Parathyroid adenoma (tissue), 2 donors: ENCODE measurements at regions not wholly inside any gene's neighbourhood (a gene's known extent, or its start where the extent isn't known, plus 50 kb on each side); places are given as distances from the start of the nearest gene placed in this dataset.

ENCODE experiments used
- H2AFZ ChIP-seq: fragments of 300-600 bp; sonication (generic); one replicate; pipeline ENCODE4 v1.7.0; 2017; ENCODE audit warnings: antibody characterized with exemption, mild to moderate bottlenecking
- H3K27ac ChIP-seq: fragments of 300-600 bp; sonication (generic); one replicate; pipeline ENCODE4 v1.7.0; 2017
- H3K27me3 ChIP-seq: fragments of 300-600 bp; sonication (generic); one replicate; pipeline ENCODE4 v1.7.0; 2017; ENCODE audit warnings: low read length; ENCODE audit not compliant: control insufficient read depth, insufficient read depth
- H3K36me3 ChIP-seq: fragments of 300-600 bp; sonication (generic); one replicate; pipeline ENCODE4 v1.7.0; 2017; ENCODE audit warnings: low read length; ENCODE audit not compliant: control insufficient read depth, insufficient read depth
- H3K4me1 ChIP-seq: fragments of 300-600 bp; sonication (generic); one replicate; pipeline ENCODE4 v1.7.0; 2017; ENCODE audit warnings: control low read depth
- H3K4me2 ChIP-seq: fragments of 300-600 bp; sonication (generic); one replicate; pipeline ENCODE4 v1.7.0; 2017; ENCODE audit warnings: low read length
- H3K4me3 ChIP-seq: fragments of 300-600 bp; sonication (generic); one replicate; pipeline ENCODE4 v1.7.0; 2017; ENCODE audit warnings: low read depth, low read length
- H3K79me2 ChIP-seq: fragments of 300-600 bp; sonication (generic); one replicate; pipeline ENCODE4 v1.7.0; 2017; ENCODE audit warnings: control low read depth
- H3K9ac ChIP-seq: fragments of 300-600 bp; sonication (generic); one replicate; pipeline ENCODE4 v1.7.0; 2017; ENCODE audit warnings: mild to moderate bottlenecking
- H3K9me3 ChIP-seq: fragments of 300-600 bp; sonication (generic); one replicate; pipeline ENCODE4 v1.7.0; 2017; ENCODE audit warnings: low read length; ENCODE audit not compliant: control insufficient read depth
- CTCF ChIP-seq: fragments of 300-600 bp; sonication (generic); IDR thresholded peaks from one replicate; pipeline ENCODE4 v1.7.0; 2017; ENCODE audit warnings: antibody characterized with exemption, mild to moderate bottlenecking
- donor health status: primary hyperparathyroidism.

GRCh38 chr9:82590845-82591244, 472.1 kb downstream of the RASEF start:
- H3K27me3 ChIP-seq, result no peaks in the 10 kb centered on the region
- no peak overlapping the region for H3K27ac ChIP-seq
- H3K4me3 ChIP-seq, result no peak overlapping the region
- no peak overlapping the region for H2AFZ ChIP-seq
- H3K9ac ChIP-seq, result no peak overlapping the region
- no peak overlapping the region for H3K4me2 ChIP-seq
- TF ChIP-seq CTCF, result no peak
- H3K36me3 ChIP-seq, result no peaks in the 10 kb centered on the region
- no peaks in the 10 kb centered on the region for H3K79me2 ChIP-seq
- no peaks in the 10 kb centered on the region for H3K9me3 ChIP-seq
- H3K4me1 ChIP-seq, result no peaks in the 10 kb centered on the region

DNA sequence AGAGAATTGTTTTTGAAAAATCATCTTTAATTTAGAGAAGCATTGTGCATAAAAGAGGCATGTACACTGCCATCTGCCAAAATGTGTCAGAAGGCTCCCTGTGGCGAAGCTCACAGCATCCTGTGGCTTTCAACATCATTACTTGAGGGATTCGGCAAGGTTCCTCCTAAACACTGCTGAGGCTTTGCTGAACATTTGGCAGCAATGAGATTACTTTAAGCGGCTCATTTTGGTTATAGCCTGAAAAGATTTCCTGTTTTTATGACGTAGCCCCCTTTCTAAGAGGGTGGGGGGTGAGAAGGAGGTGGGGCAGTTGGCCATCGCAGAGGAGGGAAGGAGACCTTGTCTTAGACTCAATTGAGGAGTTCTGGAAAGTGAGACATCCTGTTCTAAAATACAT, 469.4 kb downstream of the RASEF start:
- TF ChIP-seq CTCF, result no peak
- no peaks in the 10 kb centered on the region for H3K9me3 ChIP-seq
- H3K27me3 ChIP-seq, result no peaks in the 10 kb centered on the region
- no peak overlapping the region for H3K27ac ChIP-seq
- H3K4me1 ChIP-seq, result no peaks in the 10 kb centered on the region
- H3K4me3 ChIP-seq, result no peak overlapping the region
- H3K4me2 ChIP-seq, result no peak overlapping the region
- H3K79me2 ChIP-seq, result no peaks in the 10 kb centered on the region
- no peak overlapping the region for H2AFZ ChIP-seq
- no peak overlapping the region for H3K9ac ChIP-seq
- H3K36me3 ChIP-seq, result no peaks in the 10 kb centered on the region

DNA sequence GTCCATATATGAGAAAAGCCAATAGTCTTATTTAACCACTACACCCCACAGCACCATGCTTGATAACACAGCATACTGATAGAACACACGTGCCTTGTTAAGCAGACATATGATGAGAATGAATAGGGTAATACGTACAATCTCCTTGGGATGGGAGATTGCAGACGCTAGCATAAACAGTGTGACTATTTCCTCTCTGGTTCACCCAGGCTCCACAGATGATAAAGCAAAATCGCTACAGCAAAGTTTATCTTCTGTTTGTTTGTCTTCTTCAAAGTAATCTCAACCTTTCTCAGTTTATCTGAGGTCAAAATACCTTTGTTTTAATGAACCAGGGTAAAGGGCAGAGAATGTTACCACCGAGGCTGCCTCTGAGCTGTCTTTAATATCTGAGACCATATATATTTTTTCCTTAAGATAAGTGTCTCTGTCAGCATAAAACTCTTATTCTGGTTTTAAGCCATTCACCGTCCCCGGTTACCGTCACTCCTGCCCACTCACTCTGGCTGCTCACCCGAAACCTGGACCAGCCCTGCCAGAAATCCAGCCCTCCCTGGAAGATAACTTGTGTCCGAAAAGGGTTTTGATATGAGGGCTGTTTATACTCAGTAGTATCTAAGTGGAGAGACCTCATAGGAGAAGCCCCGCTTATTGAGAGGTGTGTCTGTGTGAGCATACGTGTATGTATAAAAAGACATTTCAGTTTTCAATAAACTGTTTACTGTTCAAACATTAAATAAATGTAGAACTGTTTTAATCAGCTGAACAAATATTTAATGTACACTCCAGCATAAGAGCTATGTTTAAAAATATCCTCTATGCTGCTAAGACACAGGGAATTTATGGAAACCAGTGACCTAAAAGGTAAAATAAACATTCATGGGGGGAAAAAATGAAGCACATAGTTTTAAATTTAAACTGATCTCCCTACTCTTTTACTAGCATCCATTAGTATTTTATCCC, 465.4 kb downstream of the RASEF start:
- Histone ChIP-seq H3K27ac (no peak overlapping the region), H3K9ac (no peak overlapping the region), H3K79me2 (no peaks in the 10 kb centered on the region), H3K4me3 (no peak overlapping the region), H3K9me3 (no peaks in the 10 kb centered on the region), H3K27me3 (no peaks in the 10 kb centered on the region), H3K4me2 (no peak overlapping the region), H2AFZ (no peak overlapping the region), H3K36me3 (no peaks in the 10 kb centered on the region), H3K4me1 (no peaks in the 10 kb centered on the region)
- TF ChIP-seq CTCF, result no peak

- Histone ChIP-seq H3K27me3 (no peaks in the 10 kb centered on the region), H3K4me2 (no peak overlapping the region), H2AFZ (no peak overlapping the region), H3K9me3 (no peaks in the 10 kb centered on the region), H3K27ac (no peak overlapping the region), H3K36me3 (no peaks in the 10 kb centered on the region), H3K79me2 (no peaks in the 10 kb centered on the region), H3K9ac (no peak overlapping the region), H3K4me1 (no peaks in the 10 kb centered on the region), H3K4me3 (no peak overlapping the region)
- TF ChIP-seq CTCF, result no peak
Measured at GRCh38 chr9:82598241-82599039, 464.5 kb downstream of the RASEF start.
